Jurkat, Clone E6-1 (cell line): ENCODE measurements at regions not wholly inside any gene's neighbourhood (a gene's known extent, or its start where the extent isn't known, plus 50 kb on each side); places are given as distances from the start of the nearest gene placed in this dataset.

Experiments used
- DNase-seq: peaks from one replicate; pipeline ENCODE4 v3.0.0-alpha.2; 2011; ENCODE audit warnings: low read depth, low spot score
- H3K4me3 ChIP-seq: 2 replicates; pipeline ENCODE4 v1.5.1; 2011; ENCODE audit warnings: mild to moderate bottlenecking, low read length, control low read depth, moderate library complexity

DNA sequence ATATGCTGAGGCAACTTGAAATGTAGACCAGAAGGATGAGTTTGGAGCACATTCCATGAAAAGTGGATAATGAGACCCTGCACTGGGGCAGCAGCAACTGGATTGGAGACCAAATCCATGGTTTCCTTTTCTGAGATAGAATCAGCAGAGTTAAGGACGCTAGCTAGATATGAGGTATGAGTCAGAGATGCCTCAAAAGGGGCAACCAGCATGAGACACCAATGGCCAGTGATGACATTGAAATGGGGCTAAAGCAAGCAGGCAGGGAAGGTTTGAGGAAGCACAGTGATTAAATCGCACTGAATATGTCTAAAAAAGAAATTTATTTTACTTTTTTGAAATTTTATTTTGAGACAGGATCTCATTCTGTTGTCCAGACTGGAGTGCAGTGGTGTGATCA is 802.4 kb downstream of the TFAP2A start:
- DNase-seq = no peak
- no peak overlapping the region for H3K4me3 ChIP-seq

DNA sequence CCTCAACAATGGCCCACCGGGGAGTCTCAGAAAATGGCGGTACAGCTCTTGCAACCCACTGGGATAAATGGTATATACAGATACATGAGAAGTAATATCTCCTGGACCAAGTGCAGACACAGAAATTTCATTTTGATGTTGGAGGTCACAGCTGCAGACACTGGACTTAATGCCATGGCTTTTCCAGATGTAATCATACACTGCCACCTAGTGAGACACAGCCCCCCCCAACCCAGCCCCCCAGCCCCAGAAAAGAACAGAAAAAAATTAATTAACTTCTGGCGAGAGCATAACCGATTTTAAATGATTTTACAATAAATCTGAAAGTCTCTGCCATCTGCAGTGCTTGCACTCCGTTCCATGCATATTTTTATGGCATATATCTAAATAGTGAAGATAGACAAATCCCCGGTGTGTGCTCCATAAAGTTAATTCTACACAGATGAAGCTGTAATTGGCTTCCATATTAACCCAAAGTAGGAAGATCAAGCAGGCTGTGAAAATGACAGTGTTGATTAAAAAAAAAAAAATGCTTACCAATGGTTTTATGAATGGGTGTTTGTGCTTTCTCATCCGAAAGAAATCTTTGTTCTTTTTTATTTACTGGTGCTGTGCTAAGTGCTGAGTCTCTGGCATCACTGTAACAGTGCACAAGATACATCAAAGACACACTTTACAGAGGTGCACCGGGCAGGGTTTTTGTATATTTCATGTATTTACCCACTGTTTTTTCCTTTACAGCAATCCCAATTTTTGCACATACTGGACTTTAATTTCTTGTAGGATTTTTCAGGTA is 804.1 kb downstream of the TFAP2A start:
- no peak overlapping the region for H3K4me3 ChIP-seq
- no peak for DNase-seq

DNA sequence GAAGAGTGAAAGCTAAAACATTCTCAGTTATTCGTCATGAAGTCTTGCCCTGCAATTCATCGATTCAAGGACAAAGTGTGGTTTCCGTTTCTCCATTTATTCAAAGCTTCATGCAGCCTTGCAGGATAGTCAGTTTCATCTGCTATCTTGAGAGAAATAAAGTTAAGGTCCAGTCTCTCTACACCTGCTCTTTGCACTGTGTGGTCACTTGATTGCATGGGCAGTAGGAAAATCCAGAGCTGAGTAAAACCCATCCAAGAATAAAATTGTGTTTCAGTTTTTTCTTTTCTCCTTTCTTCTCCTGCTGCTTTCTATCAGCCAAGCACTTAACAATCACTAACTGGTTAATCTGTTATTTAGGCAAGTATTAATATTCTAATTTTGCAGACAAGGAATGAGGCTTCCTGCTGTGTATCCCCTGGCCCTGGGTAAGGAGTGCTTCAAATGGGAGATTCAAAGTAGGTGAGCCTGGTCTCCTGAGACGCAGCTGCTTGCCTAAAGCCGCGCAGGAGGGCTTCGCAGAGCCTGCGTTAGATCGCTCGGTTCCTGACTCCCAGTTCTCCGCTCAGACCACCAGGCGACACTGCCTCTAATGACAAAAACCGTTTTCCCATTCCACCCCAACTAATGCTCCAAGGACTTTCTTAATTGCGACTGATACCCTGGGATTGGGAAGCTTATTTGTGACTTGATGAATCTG is 808.3 kb downstream of the TFAP2A start:
- DNase-seq = no peak

GRCh38 chr6:9594746-9595145 is 820.1 kb downstream of the TFAP2A start:
- DNase-seq = no peak
- no peak overlapping the region for H3K4me3 ChIP-seq

More for the DNA sequence above, 808.3 kb downstream of the TFAP2A start:
- H3K4me3 ChIP-seq = no peak overlapping the region

GRCh38 chr6:9593554-9593953 is 821.3 kb downstream of the TFAP2A start:
- DNase-seq = no peak
- H3K4me3 ChIP-seq = no peak overlapping the region

DNA sequence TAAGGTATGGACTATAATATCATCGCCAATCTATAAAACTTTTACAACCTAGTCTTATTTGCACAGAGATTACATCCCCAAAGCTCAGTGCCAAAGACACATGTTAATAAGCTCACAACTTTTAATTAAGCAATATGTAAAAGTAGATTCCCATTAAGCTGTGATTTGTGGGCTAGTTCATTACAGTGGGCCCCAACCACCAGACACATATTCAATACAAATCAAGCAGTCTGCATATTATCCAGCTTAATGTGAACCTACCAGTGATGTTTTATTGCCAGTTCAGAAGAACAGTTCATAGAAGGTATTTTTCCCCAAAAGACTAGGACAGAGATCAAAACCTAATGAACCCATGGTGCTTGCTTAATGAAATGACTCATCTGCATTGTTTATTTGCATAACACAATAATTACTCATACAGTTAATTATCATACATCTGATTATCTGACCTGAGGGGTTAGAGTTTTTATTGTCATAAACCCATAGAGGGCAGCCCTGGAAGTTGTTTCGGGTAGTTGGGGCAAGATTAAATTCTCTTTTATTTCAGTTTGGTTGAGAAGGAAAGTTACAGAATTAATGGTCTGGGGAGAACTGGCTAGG is 831.0 kb downstream of the TFAP2A start:
- no peak for DNase-seq
- H3K4me3 ChIP-seq = no peak overlapping the region

DNA sequence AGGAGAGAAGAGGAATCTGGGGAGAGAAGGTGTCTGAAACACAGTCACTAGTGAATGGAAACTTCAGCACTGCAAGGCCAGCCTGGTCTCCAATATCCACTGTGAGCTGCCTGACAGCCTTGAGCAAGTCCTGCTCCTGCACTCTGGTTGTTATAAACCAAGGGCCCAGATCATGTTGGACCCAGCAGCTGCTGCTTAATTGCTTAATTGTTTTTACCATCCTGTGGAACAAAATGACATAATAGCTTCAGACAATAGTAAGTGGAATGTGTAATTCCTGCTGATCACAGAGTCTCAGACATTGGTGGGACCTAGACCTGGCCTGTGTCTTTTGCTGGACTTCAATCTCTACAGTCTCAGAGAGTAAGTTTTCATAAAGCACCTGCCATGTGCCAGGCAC is 833.7 kb downstream of the TFAP2A start:
- H3K4me3 ChIP-seq = no peak overlapping the region
- DNase-seq = no peak

- DNase-seq = no peak
These were observed 838.4 kb downstream of the TFAP2A start for GRCh38 chr6:9576521-9576920.

DNA sequence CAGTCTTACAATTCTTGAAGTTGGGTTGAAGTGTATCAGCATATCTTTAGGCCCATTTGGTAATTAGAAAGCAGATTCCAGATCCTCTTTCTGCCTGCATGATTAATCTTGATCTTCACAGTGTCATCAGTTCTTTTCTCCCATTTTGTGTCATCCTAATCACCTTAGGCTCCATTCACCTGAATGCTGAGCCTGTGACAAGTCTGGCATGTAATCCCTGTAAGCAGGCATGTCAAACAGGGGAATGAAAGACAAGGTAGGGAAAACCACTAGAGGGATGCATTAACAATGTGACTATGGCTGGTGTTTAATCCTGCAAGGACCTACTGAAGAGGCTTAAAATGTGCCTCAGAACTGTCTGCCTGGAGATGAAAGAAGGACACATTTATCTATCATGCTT is 848.8 kb downstream of the TFAP2A start:
- DNase-seq = no peak
- H3K4me3 ChIP-seq = no peak overlapping the region

More at GRCh38 chr6:9576521-9576920, 838.4 kb downstream of the TFAP2A start:
- no peak overlapping the region for H3K4me3 ChIP-seq

DNA sequence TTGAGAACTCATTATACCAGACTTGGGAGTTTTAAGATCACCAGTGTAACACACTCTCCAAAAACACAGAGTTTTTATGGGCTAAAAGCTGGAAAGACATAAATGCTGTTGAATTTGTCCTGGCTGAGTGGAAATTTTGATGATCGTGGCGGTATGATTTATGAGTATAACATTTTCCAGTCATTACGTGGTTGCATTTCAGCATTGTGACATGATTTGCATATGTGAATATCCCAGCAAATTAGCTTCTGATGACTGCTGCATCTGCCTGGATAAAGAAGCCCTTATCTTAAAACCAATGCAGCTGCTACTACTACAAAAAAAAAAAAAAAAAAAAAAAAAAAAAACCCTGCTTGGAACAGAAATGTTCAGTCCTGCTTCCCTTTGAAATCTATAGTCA is 850.9 kb downstream of the TFAP2A start:
- no peak for DNase-seq

DNA sequence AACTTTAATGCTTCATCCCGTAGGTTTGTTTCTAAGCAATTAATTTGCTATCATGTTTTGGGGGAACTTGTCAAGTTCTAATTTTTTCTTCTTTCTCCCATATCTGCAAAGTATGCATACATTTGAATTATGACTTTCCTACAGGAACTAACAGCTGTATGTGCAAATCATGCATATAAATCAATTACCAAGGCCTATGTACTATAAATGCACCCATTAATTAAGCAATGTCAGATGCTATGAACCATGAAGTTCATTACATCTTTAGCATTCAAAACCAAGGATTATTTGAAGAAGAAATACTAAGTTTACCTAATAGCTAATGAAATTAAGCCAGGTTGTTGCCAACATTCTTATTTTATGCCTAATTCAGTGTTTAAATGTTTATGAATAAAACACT is 851.3 kb downstream of the TFAP2A start:
- DNase-seq = no peak
- H3K4me3 ChIP-seq = no peak overlapping the region

More for the DNA sequence above, 850.9 kb downstream of the TFAP2A start:
- H3K4me3 ChIP-seq = no peak overlapping the region

DNA sequence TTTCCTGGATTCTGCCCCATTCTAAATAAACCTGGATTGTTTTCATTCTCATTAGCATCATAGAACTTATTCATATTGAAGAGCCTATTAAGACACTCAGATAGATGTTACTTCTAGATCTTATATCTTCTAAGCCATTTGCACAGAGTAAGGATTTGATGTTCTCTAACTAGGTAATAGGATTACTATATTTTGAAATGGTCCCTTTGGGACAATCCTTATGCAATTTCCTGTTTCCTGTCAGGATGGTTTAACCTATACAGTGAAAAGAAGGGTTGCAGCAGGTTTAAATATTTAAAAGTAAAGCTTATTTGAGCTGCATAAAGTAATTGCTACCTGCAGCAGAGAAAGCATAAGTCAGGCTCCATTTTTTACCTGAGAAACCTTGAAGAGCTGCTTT is 860.1 kb downstream of the TFAP2A start:
- H3K4me3 ChIP-seq = no peak overlapping the region
- no peak for DNase-seq

- no peak overlapping the region for H3K4me3 ChIP-seq
- DNase-seq = no peak
These were observed 860.6 kb downstream of the TFAP2A start for GRCh38 chr6:9554323-9554722.

GRCh38 chr6:9553002-9553401 is 861.9 kb downstream of the TFAP2A start:
- DNase-seq = no peak
- no peak overlapping the region for H3K4me3 ChIP-seq

- no peak for DNase-seq
- no peak overlapping the region for H3K4me3 ChIP-seq
These were observed 871.2 kb downstream of the TFAP2A start for GRCh38 chr6:9543649-9544048.

- no peak overlapping the region for H3K4me3 ChIP-seq
- peak; percentile 41 for DNase-seq
These were observed 874.2 kb downstream of the TFAP2A start for GRCh38 chr6:9540534-9541126.

DNA sequence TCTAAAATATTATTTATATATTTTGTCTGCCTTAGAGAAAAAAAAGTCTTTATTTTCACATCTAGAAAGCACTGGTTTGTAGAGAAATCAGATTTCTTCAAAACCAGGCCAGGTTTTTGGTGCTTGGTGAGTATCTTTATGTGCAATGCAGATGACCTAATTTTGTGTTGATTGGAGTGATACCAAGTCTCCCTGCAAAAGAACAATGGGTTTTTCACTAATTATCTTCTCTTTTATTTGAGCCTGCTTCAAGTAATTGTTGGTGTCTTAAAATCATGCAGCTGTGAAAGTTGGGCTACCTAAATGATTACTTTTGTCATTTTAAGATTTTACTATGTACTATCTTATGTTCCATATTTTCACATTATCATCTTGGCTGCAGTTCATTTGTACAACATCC is 874.7 kb downstream of the TFAP2A start:
- no peak for DNase-seq

GRCh38 chr6:9539231-9539755 is 875.6 kb downstream of the TFAP2A start:
- H3K4me3 ChIP-seq = no peak overlapping the region
- DNase-seq = no peak

More for the DNA sequence above, 874.7 kb downstream of the TFAP2A start:
- no peak overlapping the region for H3K4me3 ChIP-seq

- H3K4me3 ChIP-seq = no peak overlapping the region
- no peak for DNase-seq
These were observed 877.5 kb downstream of the TFAP2A start for GRCh38 chr6:9537381-9537780.

GRCh38 chr6:9535106-9535505 is 879.8 kb downstream of the TFAP2A start:
- no peak for DNase-seq
- no peak overlapping the region for H3K4me3 ChIP-seq
